ENCODE measurements at regions not wholly inside any gene's neighbourhood (a gene's known extent, or its start where the extent isn't known, plus 50 kb on each side); places are given as distances from the start of the nearest gene placed in this dataset.

DNA sequence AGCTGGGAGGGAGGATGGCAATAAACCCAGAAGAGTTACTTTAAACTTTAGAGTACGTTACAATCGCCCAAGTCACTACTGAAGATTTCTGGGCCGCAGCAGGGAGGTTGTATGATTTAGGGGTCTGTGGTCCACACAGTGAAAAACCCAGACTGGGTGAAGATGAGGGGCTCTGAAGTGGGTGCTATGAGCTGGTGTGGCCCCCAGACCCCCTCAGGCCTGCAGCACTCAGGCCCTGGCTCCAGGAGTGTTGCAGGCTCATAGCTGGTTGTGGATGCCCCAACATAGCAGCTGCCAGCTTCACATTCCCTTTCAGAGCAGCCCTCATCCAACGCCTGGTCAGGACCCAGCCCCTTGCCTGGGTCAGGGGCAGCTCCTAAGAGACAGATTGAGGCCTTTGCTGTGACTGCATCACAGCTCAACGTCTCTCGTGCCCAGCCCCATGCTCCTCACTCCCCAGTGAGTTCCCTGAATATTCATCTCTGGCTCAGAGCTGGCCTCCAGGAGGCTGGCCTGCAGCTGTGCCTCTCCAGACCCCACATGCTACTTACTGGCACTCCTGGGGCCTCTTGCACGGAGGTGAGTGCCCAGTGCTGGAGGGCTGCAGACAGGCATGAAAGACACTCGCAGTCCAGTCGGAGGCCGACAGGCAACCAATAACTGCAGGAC is 94.5 kb upstream of the MYCN start:
- TF ChIP-seq, protein P1, sequence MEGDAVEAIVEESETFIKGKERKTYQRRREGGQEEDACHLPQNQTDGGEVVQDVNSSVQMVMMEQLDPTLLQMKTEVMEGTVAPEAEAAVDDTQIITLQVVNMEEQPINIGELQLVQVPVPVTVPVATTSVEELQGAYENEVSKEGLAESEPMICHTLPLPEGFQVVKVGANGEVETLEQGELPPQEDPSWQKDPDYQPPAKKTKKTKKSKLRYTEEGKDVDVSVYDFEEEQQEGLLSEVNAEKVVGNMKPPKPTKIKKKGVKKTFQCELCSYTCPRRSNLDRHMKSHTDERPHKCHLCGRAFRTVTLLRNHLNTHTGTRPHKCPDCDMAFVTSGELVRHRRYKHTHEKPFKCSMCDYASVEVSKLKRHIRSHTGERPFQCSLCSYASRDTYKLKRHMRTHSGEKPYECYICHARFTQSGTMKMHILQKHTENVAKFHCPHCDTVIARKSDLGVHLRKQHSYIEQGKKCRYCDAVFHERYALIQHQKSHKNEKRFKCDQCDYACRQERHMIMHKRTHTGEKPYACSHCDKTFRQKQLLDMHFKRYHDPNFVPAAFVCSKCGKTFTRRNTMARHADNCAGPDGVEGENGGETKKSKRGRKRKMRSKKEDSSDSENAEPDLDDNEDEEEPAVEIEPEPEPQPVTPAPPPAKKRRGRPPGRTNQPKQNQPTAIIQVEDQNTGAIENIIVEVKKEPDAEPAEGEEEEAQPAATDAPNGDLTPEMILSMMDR (IDR thresholded peaks at IDR 0.05; ENCODE audit: low read depth, low read length), result no peak
- no peak for TF ChIP-seq EZH2phosphoT487 (IDR thresholded peaks at IDR 0.05; ENCODE audit: low read depth)

All from OCI-LY3 (cell line).